PC-3 (cell line): ENCODE measurements at regions not wholly inside any gene's neighbourhood (a gene's known extent, or its start where the extent isn't known, plus 50 kb on each side); places are given as distances from the start of the nearest gene placed in this dataset.

Experiments
- ATAC-seq: fragments of 200-7000 bp; cut with Tn5 transposase; 2 replicates; pipeline ENCODE4 v1.9.1; 2020; ENCODE audit warnings: mild to moderate bottlenecking, moderate library complexity
- BruUV-seq: library from RNA; stranded (reverse); fragments of 400-500 nt; replicated peaks from 2 replicates; lab custom pipeline; 2021; lab: Mats Ljungman, UMichigan
- CTCF ChIA-PET: fragments of 300-600 bp; sonication (Branson Sonifier 250); formaldehyde crosslinking; loops from one replicate; lab custom pipeline; 2022; ENCODE audit warnings: antibody characterized with exemption; lab: Charles Lee
- POLR2A ChIA-PET: fragments of 300-600 bp; sonication (Branson Sonifier 250); formaldehyde crosslinking; loops from one replicate; lab custom pipeline; 2022; ENCODE audit warnings: antibody characterized with exemption; ENCODE audit not compliant: unreplicated experiment; lab: Charles Lee
- DNase-seq: peaks from one replicate; pipeline ENCODE4 v3.0.0-alpha.2; 2015
- H2AFZ ChIP-seq: fragments of 300-600 bp; sonication (generic); 2 replicates; pipeline ENCODE4 v1.6.0; 2016; ENCODE audit warnings: antibody characterized with exemption, low read length
- H3F3A ChIP-seq: fragments of 300-600 bp; sonication (generic); one replicate; pipeline ENCODE4 v1.6.0; 2017; ENCODE audit warnings: antibody characterized with exemption, low read length, control low read depth, mild to moderate bottlenecking; ENCODE audit not compliant: unreplicated experiment
- H3K27ac ChIP-seq: fragments of 300-600 bp; sonication (generic); 2 replicates; pipeline ENCODE4 v1.5.1; 2016; ENCODE audit warnings: mild to moderate bottlenecking, low read length
- H3K27me3 ChIP-seq: fragments of 300-600 bp; sonication (generic); 2 replicates; pipeline ENCODE4 v1.6.1; 2016; ENCODE audit warnings: low read length, mixed read lengths
- H3K36me3 ChIP-seq: fragments of 300-600 bp; sonication (generic); 2 replicates; pipeline ENCODE4 v1.6.1; 2016; ENCODE audit warnings: low read depth, mixed run types, low read length, mixed read lengths
- H3K4me1 ChIP-seq: fragments of 300-600 bp; sonication (generic); 2 replicates; pipeline ENCODE4 v1.5.1; 2016; ENCODE audit warnings: low read length; ENCODE audit not compliant: insufficient read depth
- H3K4me2 ChIP-seq: fragments of 300-600 bp; sonication (generic); 2 replicates; pipeline ENCODE4 v1.6.0; 2016; ENCODE audit warnings: low read length
- H3K4me3 ChIP-seq: fragments of 300-600 bp; sonication (generic); 2 replicates; pipeline ENCODE4 v1.5.1; 2016; ENCODE audit warnings: mild to moderate bottlenecking, low read length, mixed read lengths
- H3K79me2 ChIP-seq: fragments of 300-600 bp; sonication (generic); 2 replicates; pipeline ENCODE4 v1.6.1; 2017; ENCODE audit warnings: low read length, mixed read lengths
- H3K9ac ChIP-seq: fragments of 300-600 bp; sonication (generic); 2 replicates; pipeline ENCODE4 v1.6.0; 2016; ENCODE audit warnings: mild to moderate bottlenecking, low read length
- H3K9me2 ChIP-seq: fragments of 300-600 bp; sonication (generic); replicated peaks from 2 replicates; pipeline ENCODE4 v1.6.1; 2016; ENCODE audit warnings: mixed run types, low read length, mixed read lengths
- H3K9me3 ChIP-seq: fragments of 300-600 bp; sonication (generic); 2 replicates; pipeline ENCODE4 v1.6.1; 2016; ENCODE audit warnings: low read length, mixed read lengths
- H4K20me1 ChIP-seq: fragments of 300-600 bp; sonication (generic); 2 replicates; pipeline ENCODE4 v1.6.1; 2016; ENCODE audit warnings: low read length, mixed read lengths
- EZH2 ChIP-seq: fragments of 300-600 bp; sonication (generic); IDR thresholded peaks from one replicate; pipeline ENCODE4 v1.6.1; 2017; ENCODE audit warnings: antibody characterized with exemption, mild to moderate bottlenecking, low read length; ENCODE audit not compliant: unreplicated experiment
- EZH2phosphoT487 ChIP-seq: fragments of 300-600 bp; sonication (generic); IDR thresholded peaks from 2 replicates; pipeline ENCODE4 v1.6.1; 2018; ENCODE audit warnings: mild to moderate bottlenecking, antibody characterized with exemption, low read length, borderline replicate concordance
- intact Hi-C: fragments of 100-400 bp; cut with micrococcal nuclease; formaldehyde crosslinking; loops from 2 replicates; pipeline ENCODE4 v1.9.0; 2023
- TF ChIP-seq, protein P1 (sequence below): fragments of 300-600 bp; sonication (generic); conservative IDR thresholded peaks from 2 replicates; pipeline ENCODE4 v1.5.1; 2017; ENCODE audit warnings: antibody characterized with exemption, low read depth, mild to moderate bottlenecking, low read length

DNA sequence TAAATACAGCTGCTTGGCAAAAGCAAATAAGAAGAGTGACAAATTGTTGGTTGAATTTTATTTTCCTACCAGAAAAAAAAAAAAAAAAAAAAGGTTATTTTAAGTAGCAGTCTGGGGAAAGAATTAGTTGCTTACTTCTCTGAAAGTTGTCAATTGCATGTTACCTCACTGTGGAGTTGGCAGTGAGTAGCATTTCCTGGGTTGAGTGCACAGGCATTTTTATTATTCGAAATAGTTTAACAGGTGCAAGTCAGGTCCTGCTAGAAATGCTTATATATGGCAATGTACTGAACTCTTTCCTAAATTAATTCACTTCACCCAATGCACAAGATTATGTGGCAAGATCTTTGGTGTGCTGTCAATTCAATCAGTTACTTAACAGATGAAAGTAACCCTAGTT is 680.6 kb downstream of the EPHA3 start:
- H3K9me2 ChIP-seq = no peaks in the 10 kb centered on the region
- intact Hi-C loops = no loop called here
- CTCF ChIA-PET = no interaction called here
- no peak overlapping the region for H3K4me2 ChIP-seq
- no peaks in the 10 kb centered on the region for H3K79me2 ChIP-seq
- H3K9me3 ChIP-seq = no peaks in the 10 kb centered on the region
- ATAC-seq (no peak), DNase-seq (no peak)
- H3F3A ChIP-seq = no peaks in the 10 kb centered on the region
- peaks cover 19% of the 10 kb centered on the region; the same call in 1 of the 2 replicates for H3K27me3 ChIP-seq
- TF ChIP-seq EZH2 (no peak), EZH2phosphoT487 (no peak)
- TF ChIP-seq, protein P1, sequence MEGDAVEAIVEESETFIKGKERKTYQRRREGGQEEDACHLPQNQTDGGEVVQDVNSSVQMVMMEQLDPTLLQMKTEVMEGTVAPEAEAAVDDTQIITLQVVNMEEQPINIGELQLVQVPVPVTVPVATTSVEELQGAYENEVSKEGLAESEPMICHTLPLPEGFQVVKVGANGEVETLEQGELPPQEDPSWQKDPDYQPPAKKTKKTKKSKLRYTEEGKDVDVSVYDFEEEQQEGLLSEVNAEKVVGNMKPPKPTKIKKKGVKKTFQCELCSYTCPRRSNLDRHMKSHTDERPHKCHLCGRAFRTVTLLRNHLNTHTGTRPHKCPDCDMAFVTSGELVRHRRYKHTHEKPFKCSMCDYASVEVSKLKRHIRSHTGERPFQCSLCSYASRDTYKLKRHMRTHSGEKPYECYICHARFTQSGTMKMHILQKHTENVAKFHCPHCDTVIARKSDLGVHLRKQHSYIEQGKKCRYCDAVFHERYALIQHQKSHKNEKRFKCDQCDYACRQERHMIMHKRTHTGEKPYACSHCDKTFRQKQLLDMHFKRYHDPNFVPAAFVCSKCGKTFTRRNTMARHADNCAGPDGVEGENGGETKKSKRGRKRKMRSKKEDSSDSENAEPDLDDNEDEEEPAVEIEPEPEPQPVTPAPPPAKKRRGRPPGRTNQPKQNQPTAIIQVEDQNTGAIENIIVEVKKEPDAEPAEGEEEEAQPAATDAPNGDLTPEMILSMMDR = no peak
- no TSS peak for BruUV-seq
- no peak overlapping the region for H3K27ac ChIP-seq
- peaks cover 9% of the 10 kb centered on the region for H3K4me1 ChIP-seq
- no peak overlapping the region for H2AFZ ChIP-seq
- POLR2A ChIA-PET = no interaction called here
- H3K9ac ChIP-seq = no peak overlapping the region
- H3K4me3 ChIP-seq = no peak overlapping the region
- H4K20me1 ChIP-seq = no peaks in the 10 kb centered on the region
- no peaks in the 10 kb centered on the region for H3K36me3 ChIP-seq

DNA sequence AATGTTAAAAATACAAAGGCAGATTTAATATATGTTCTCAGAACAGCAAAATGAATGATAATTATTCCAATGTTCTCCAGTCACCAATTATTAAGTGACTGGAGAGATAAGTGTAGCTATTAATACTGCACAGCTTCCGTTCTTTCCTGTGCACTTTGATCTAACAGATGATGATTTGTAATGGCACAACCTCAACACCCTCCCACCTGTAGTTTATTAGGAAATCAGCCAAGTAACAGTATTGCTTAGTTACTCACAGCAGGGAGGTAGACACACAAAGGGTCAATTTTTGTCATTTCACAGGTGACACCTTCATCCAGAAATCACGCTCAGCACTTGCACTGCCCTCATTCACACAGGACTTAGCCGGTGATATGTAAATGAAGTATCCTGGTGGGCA is 688.1 kb downstream of the EPHA3 start:
- intact Hi-C loops = no loop called here
- Histone ChIP-seq H3F3A (no peaks in the 10 kb centered on the region), H4K20me1 (no peaks in the 10 kb centered on the region), H3K36me3 (no peaks in the 10 kb centered on the region), H3K4me3 (no peak overlapping the region), H3K9me2 (no peaks in the 10 kb centered on the region), H3K27me3 (peaks cover 32% of the 10 kb centered on the region), H3K4me2 (no peak overlapping the region), H3K9ac (no peak overlapping the region), H3K27ac (no peak overlapping the region), H3K4me1 (peaks cover 3% of the 10 kb centered on the region; the same call in 1 of the 2 replicates), H3K79me2 (no peaks in the 10 kb centered on the region), H2AFZ (no peak overlapping the region), H3K9me3 (no peaks in the 10 kb centered on the region)
- POLR2A ChIA-PET = no interaction called here
- DNase-seq (no peak), ATAC-seq (no peak)
- TF ChIP-seq EZH2 (no peak), EZH2phosphoT487 (no peak)
- TF ChIP-seq, protein P1 = no peak
- CTCF ChIA-PET = interaction anchor here (0.6 kb wide), 1 partner anchor 57 kb away, joined by 4 read pairs; no protein-coding TSS in a partner anchor
- BruUV-seq = no TSS peak

DNA sequence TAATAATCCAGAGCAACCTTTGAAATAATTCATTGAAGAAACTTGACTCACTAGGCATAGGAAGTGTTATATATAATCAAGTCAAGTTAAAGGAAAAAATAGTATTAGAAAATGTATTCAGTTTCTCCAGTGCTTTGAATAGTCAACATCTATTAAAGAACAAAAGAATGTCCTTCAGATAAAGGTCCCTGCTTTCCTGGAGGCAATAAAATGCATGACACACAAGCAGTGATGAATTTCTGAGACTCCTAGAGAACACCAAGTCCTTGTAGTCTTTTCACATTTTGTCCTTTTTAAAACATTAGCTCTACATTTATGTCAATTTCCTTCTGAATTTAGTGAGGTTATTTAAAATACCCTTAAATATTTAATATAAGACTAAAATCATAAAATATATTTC is 695.5 kb downstream of the EPHA3 start:
- Histone ChIP-seq H3K9me3 (no peaks in the 10 kb centered on the region), H3K4me2 (no peak overlapping the region), H3K36me3 (no peaks in the 10 kb centered on the region), H3K79me2 (no peaks in the 10 kb centered on the region), H2AFZ (no peak overlapping the region), H3K9ac (no peak overlapping the region), H3K9me2 (no peaks in the 10 kb centered on the region), H3K27me3 (peaks cover 31% of the 10 kb centered on the region), H3K4me3 (no peak overlapping the region), H3K27ac (no peak overlapping the region), H3K4me1 (no peaks in the 10 kb centered on the region), H3F3A (no peaks in the 10 kb centered on the region), H4K20me1 (no peaks in the 10 kb centered on the region)
- BruUV-seq = no TSS peak
- CTCF ChIA-PET = no interaction called here
- TF ChIP-seq, protein P1 = no peak
- TF ChIP-seq EZH2phosphoT487 (no peak), EZH2 (no peak)
- POLR2A ChIA-PET = no interaction called here
- no peak for ATAC-seq
- intact Hi-C loops = no loop called here
- DNase-seq = no peak
